Panc1 (cell line): ENCODE measurements at regions not wholly inside any gene's neighbourhood (a gene's known extent, or its start where the extent isn't known, plus 50 kb on each side); places are given as distances from the start of the nearest gene placed in this dataset.

Source experiments
- ATAC-seq: fragments of 200-7000 bp; cut with Tn5 transposase; 2 replicates; pipeline ENCODE4 v1.9.1; 2020; ENCODE audit warnings: mild to moderate bottlenecking, moderate library complexity
- BruUV-seq: library from RNA; stranded (reverse); fragments of 400-500 nt; replicated peaks from 2 replicates; lab custom pipeline; 2021; lab: Mats Ljungman, UMichigan
- CTCF ChIA-PET: fragments of 300-600 bp; sonication (Branson Sonifier 250); formaldehyde crosslinking; loops from one replicate; lab custom pipeline; 2022; ENCODE audit warnings: antibody characterized with exemption; lab: Charles Lee
- POLR2A ChIA-PET: fragments of 300-600 bp; sonication (Branson Sonifier 250); formaldehyde crosslinking; loops from one replicate; lab custom pipeline; 2022; ENCODE audit warnings: antibody characterized with exemption; lab: Charles Lee
- DNase-seq: peaks from one replicate; pipeline ENCODE4 v3.0.0-alpha.2; 2010; ENCODE audit warnings: low read depth, low spot score
- H3K27ac ChIP-seq: 2 replicates; pipeline ENCODE4 v1.5.1; 2011; ENCODE audit warnings: mild to moderate bottlenecking, low read length, inconsistent platforms
- H3K27me3 ChIP-seq: fragments of 200-500 bp; sonication (Bioruptor generic); 2 replicates; pipeline ENCODE4 v1.6.0; 2014; ENCODE audit warnings: low read length, inconsistent platforms; ENCODE audit not compliant: control insufficient read depth, insufficient read depth
- H3K36me3 ChIP-seq: fragments of 200-500 bp; sonication (Bioruptor generic); 2 replicates; pipeline ENCODE4 v1.5.1; 2014; ENCODE audit warnings: inconsistent platforms, mild to moderate bottlenecking, low read length, moderate library complexity; ENCODE audit not compliant: control insufficient read depth, insufficient read depth
- H3K4me1 ChIP-seq: 2 replicates; pipeline ENCODE4 v1.5.1; 2011; ENCODE audit warnings: inconsistent platforms, mild to moderate bottlenecking, low read length, moderate library complexity; ENCODE audit not compliant: control insufficient read depth, insufficient read depth
- H3K4me3 ChIP-seq, 2 experiments: 2 replicates each; pipeline ENCODE4 v1.5.1; 2011 to 2012; ENCODE audit warnings: low read depth in 2 of 2, low read length in 2 of 2, mild to moderate bottlenecking in 2 of 2, inconsistent platforms in 1 of 2, moderate library complexity in 1 of 2
- H3K9me3 ChIP-seq: fragments of 200-500 bp; sonication (Bioruptor generic); 2 replicates; pipeline ENCODE4 v1.5.1; 2014; ENCODE audit warnings: low read depth, mild to moderate bottlenecking, inconsistent platforms, low read length, moderate library complexity; ENCODE audit not compliant: control insufficient read depth, insufficient read depth
- CTCF ChIP-seq: fragments of 450-650 bp; IDR thresholded peaks from 2 replicates; pipeline ENCODE4 v1.5.1; 2017; ENCODE audit warnings: mild to moderate bottlenecking
- POLR2AphosphoS5 ChIP-seq: IDR thresholded peaks from 2 replicates; pipeline ENCODE4 v1.6.1; 2012; ENCODE audit warnings: mild to moderate bottlenecking, low read depth, low read length, moderate library complexity
- REST ChIP-seq, 2 experiments: IDR thresholded peaks; 2 replicates each; pipeline ENCODE4 v1.6.1; 2011 to 2012; ENCODE audit warnings: low read depth in 2 of 2, control low read depth in 1 of 2, low read length in 1 of 2, mild to moderate bottlenecking in 1 of 2, moderate library complexity in 1 of 2; ENCODE audit not compliant: insufficient read depth in 1 of 2
- SIN3A ChIP-seq: IDR thresholded peaks from 2 replicates; pipeline ENCODE4 v1.6.1; 2012; ENCODE audit warnings: low read depth, mild to moderate bottlenecking, low read length, moderate library complexity, borderline replicate concordance; ENCODE audit not compliant: insufficient read depth
- TCF7L2 ChIP-seq: IDR thresholded peaks from 2 replicates; pipeline ENCODE4 v1.6.1; 2011; ENCODE audit warnings: mild to moderate bottlenecking, low read depth, low read length, inconsistent platforms
- in situ Hi-C: cut with HindIII; loops from 2 replicates; pipeline ENCODE4 v1.10.0; 2016; ENCODE audit warnings: low sequenced_read_pairs, low pct_unique_long_range_greater_than_20kb
- intact Hi-C: fragments of 100-400 bp; cut with micrococcal nuclease; formaldehyde crosslinking; loops from one replicate; pipeline ENCODE4 v1.10.0; 2022; ENCODE audit not compliant: unreplicated experiment

GRCh38 chr4:125573368-125573767 is 258.6 kb downstream of the FAT4 start:
- no peaks in the 10 kb centered on the region for H3K9me3 ChIP-seq
- TF ChIP-seq POLR2AphosphoS5 (no peak), REST (IDR thresholded peaks at IDR 0.05; ENCODE audit: insufficient read depth in 1 of 2, low read depth in 2 of 2, low read length in 1 of 2) (no peak), TCF7L2 (no peak), CTCF (no peak), SIN3A (no peak)
- no peaks in the 10 kb centered on the region for H3K4me1 ChIP-seq
- DNase-seq (no peak), ATAC-seq (no peak)
- intact Hi-C loops = no loop called here
- no TSS peak for BruUV-seq
- no peak overlapping the region for H3K4me3 ChIP-seq
- CTCF ChIA-PET = no interaction called here
- H3K27me3 ChIP-seq = no peaks in the 10 kb centered on the region
- in situ Hi-C loops = no loop called here
- H3K27ac ChIP-seq = no peak overlapping the region
- POLR2A ChIA-PET = no interaction called here
- H3K36me3 ChIP-seq = no peaks in the 10 kb centered on the region

GRCh38 chr4:125573786-125574185 is 259.0 kb downstream of the FAT4 start:
- in situ Hi-C loops (no loop called here), intact Hi-C loops (no loop called here)
- POLR2A ChIA-PET = no interaction called here
- Histone ChIP-seq H3K27me3 (no peaks in the 10 kb centered on the region), H3K4me3 (no peak overlapping the region), H3K9me3 (no peaks in the 10 kb centered on the region), H3K27ac (no peak overlapping the region), H3K36me3 (no peaks in the 10 kb centered on the region), H3K4me1 (no peaks in the 10 kb centered on the region)
- DNase-seq (no peak), ATAC-seq (no peak)
- CTCF ChIA-PET = no interaction called here
- TF ChIP-seq SIN3A = no peak
- no peak for TF ChIP-seq POLR2AphosphoS5
- TF ChIP-seq CTCF = no peak
- TF ChIP-seq REST (IDR thresholded peaks at IDR 0.05; ENCODE audit: insufficient read depth in 1 of 2, low read depth in 2 of 2, low read length in 1 of 2) = no peak
- no peak for TF ChIP-seq TCF7L2
- no TSS peak for BruUV-seq
